AG10803 (cell line): ENCODE measurements at regions not wholly inside any gene's neighbourhood (a gene's known extent, or its start where the extent isn't known, plus 50 kb on each side); places are given as distances from the start of the nearest gene placed in this dataset.

Experiments
- DNase-seq: peaks from one replicate; pipeline ENCODE4 v3.0.0; 2010; ENCODE audit warnings: low read depth
- H3K4me3 ChIP-seq: 2 replicates; pipeline ENCODE4 v1.5.1; 2011; ENCODE audit warnings: mild to moderate bottlenecking, low read length, control low read depth
- CTCF ChIP-seq: conservative IDR thresholded peaks from 2 replicates; pipeline ENCODE4 v1.5.1; 2011; ENCODE audit warnings: mild to moderate bottlenecking, low read length, control low read depth, inconsistent platforms

GRCh38 chr2:57084697-57085281 lies 901.0 kb downstream of the CCDC85A start:
- TF ChIP-seq CTCF = no peak
- no peak overlapping the region for H3K4me3 ChIP-seq
- DNase-seq = no peak

GRCh38 chr2:57093020-57093419 lies 909.2 kb downstream of the CCDC85A start:
- no peak for DNase-seq
- no peak for TF ChIP-seq CTCF
- no peak overlapping the region for H3K4me3 ChIP-seq

GRCh38 chr2:57097855-57098254 lies 914.1 kb downstream of the CCDC85A start:
- no peak for TF ChIP-seq CTCF
- no peak overlapping the region for H3K4me3 ChIP-seq
- no peak for DNase-seq

GRCh38 chr2:57100436-57100835 lies 916.6 kb downstream of the CCDC85A start:
- no peak for DNase-seq
- no peak for TF ChIP-seq CTCF
- H3K4me3 ChIP-seq = no peak overlapping the region

- DNase-seq = no peak
- no peak for TF ChIP-seq CTCF
- no peak overlapping the region for H3K4me3 ChIP-seq
Measured at GRCh38 chr2:57105694-57106093, 921.9 kb downstream of the CCDC85A start.

- DNase-seq = no peak
- no peak overlapping the region for H3K4me3 ChIP-seq
- no peak for TF ChIP-seq CTCF
Measured at GRCh38 chr2:57107353-57107752, 923.6 kb downstream of the CCDC85A start.

- TF ChIP-seq CTCF = no peak
- no peak for DNase-seq
- no peak overlapping the region for H3K4me3 ChIP-seq
Measured at GRCh38 chr2:57111531-57111930, 927.7 kb downstream of the CCDC85A start.
